IMR-90 (cell line): ENCODE measurements at regions not wholly inside any gene's neighbourhood (a gene's known extent, or its start where the extent isn't known, plus 50 kb on each side); places are given as distances from the start of the nearest gene placed in this dataset.

Source experiments
- ATAC-seq: fragments of 200-7000 bp; cut with Tn5 transposase; 2 replicates; pipeline ENCODE4 v1.9.1; 2020; ENCODE audit warnings: low read depth, mild to moderate bottlenecking, moderate library complexity
- BruUV-seq: library from RNA; stranded (reverse); fragments of 400-500 nt; replicated peaks from 2 replicates; lab custom pipeline; 2021; lab: Mats Ljungman, UMichigan
- CTCF ChIA-PET: fragments of 300-600 bp; formaldehyde crosslinking; extraction: SDS; loops from one replicate; lab custom pipeline; 2021; ENCODE audit warnings: antibody characterized with exemption; lab: Yijun Ruan, JAX
- POLR2A ChIA-PET: fragments of 300-600 bp; sonication (Branson Sonifier 250); formaldehyde crosslinking; loops from one replicate; lab custom pipeline; 2022; ENCODE audit warnings: antibody characterized with exemption; ENCODE audit not compliant: unreplicated experiment; lab: Charles Lee
- DNase-seq: peaks from one replicate; pipeline ENCODE4 v3.0.0; 2013
- H2AFZ ChIP-seq: replicated peaks from 2 replicates; pipeline ENCODE3; 2013; ENCODE audit warnings: low read length, mild to moderate bottlenecking; ENCODE audit not compliant: poor library complexity
- H2AK5ac ChIP-seq: 2 replicates; pipeline ENCODE4 v1.6.1; 2013; ENCODE audit warnings: low read depth, low read length, inconsistent platforms
- H2AK9ac ChIP-seq: replicated peaks from 2 replicates; pipeline ENCODE3; 2013; ENCODE audit warnings: mild to moderate bottlenecking, low read depth, low read length, moderate library complexity; ENCODE audit not compliant: poor library complexity
- H2BK120ac ChIP-seq: 2 replicates; pipeline ENCODE4 v1.6.1; 2013; ENCODE audit warnings: low read depth, low read length, inconsistent platforms
- H2BK15ac ChIP-seq: 3 replicates; pipeline ENCODE4 v1.6.1; 2013; ENCODE audit warnings: low read depth, low read length, inconsistent platforms
- H2BK20ac ChIP-seq: 2 replicates; pipeline ENCODE4 v1.6.1; 2013; ENCODE audit warnings: low read depth, mild to moderate bottlenecking, inconsistent platforms, low read length, moderate library complexity
- H2BK5ac ChIP-seq: 2 replicates; pipeline ENCODE4 v1.6.1; 2013; ENCODE audit warnings: mild to moderate bottlenecking, low read depth, low read length, inconsistent platforms; ENCODE audit not compliant: poor library complexity, severe bottlenecking
- H3K14ac ChIP-seq: replicated peaks from 2 replicates; pipeline ENCODE4 v1.6.1; 2013; ENCODE audit warnings: low read depth, low read length, inconsistent platforms
- H3K18ac ChIP-seq: 2 replicates; pipeline ENCODE4 v1.6.1; 2013; ENCODE audit warnings: low read depth, low read length, control low read depth
- H3K23ac ChIP-seq: 2 replicates; pipeline ENCODE4 v1.6.1; 2013; ENCODE audit warnings: low read depth, low read length, inconsistent platforms
- H3K27ac ChIP-seq: 2 replicates; pipeline ENCODE4 v1.5.1; 2013; ENCODE audit warnings: mild to moderate bottlenecking, control low read depth, low read length; ENCODE audit not compliant: insufficient read depth
- H3K27me3 ChIP-seq: 2 replicates; pipeline ENCODE4 v1.6.1; 2013; ENCODE audit warnings: low read length; ENCODE audit not compliant: control insufficient read depth, insufficient read depth
- H3K36me3 ChIP-seq: 2 replicates; pipeline ENCODE4 v1.6.1; 2013; ENCODE audit warnings: low read length, mixed read lengths; ENCODE audit not compliant: control insufficient read depth, insufficient read depth
- H3K4ac ChIP-seq: 2 replicates; pipeline ENCODE4 v1.6.1; 2013; ENCODE audit warnings: low read depth, low read length, inconsistent platforms
- H3K4me1 ChIP-seq: 2 replicates; pipeline ENCODE4 v1.6.1; 2013; ENCODE audit warnings: low read length, mixed read lengths; ENCODE audit not compliant: control insufficient read depth, insufficient read depth
- H3K4me2 ChIP-seq: 2 replicates; pipeline ENCODE4 v1.6.1; 2013; ENCODE audit warnings: low read depth, mild to moderate bottlenecking, control low read depth, low read length, moderate library complexity
- H3K4me3 ChIP-seq: 2 replicates; pipeline ENCODE4 v1.5.1; 2013; ENCODE audit warnings: low read depth, mild to moderate bottlenecking, control low read depth, low read length, moderate library complexity; ENCODE audit not compliant: insufficient read depth
- H3K56ac ChIP-seq: 2 replicates; pipeline ENCODE4 v1.6.1; 2013; ENCODE audit warnings: low read length, inconsistent platforms; ENCODE audit not compliant: insufficient read depth; ENCODE audit errors: extremely low read depth
- H3K79me1 ChIP-seq, 2 experiments: 2 replicates each; pipeline ENCODE4 v1.6.1; 2013; ENCODE audit warnings: low read length in 2 of 2, inconsistent platforms in 1 of 2, low read depth in 1 of 2
- H3K9ac ChIP-seq: 2 replicates; pipeline ENCODE4 v1.6.1; 2013; ENCODE audit warnings: low read depth, low read length, control low read depth
- H3K9me1 ChIP-seq: 2 replicates; pipeline ENCODE4 v1.6.1; 2013; ENCODE audit warnings: low read length, inconsistent platforms; ENCODE audit not compliant: insufficient read depth
- H3K9me3 ChIP-seq: 2 replicates; pipeline ENCODE4 v1.6.1; 2013; ENCODE audit warnings: low read length; ENCODE audit not compliant: control insufficient read depth, insufficient read depth
- H4K20me1 ChIP-seq: 2 replicates; pipeline ENCODE4 v1.6.1; 2013; ENCODE audit warnings: low read length, inconsistent platforms; ENCODE audit not compliant: insufficient read depth
- H4K5ac ChIP-seq: 2 replicates; pipeline ENCODE4 v1.6.1; 2013; ENCODE audit warnings: mild to moderate bottlenecking, low read depth, low read length, control low read depth
- H4K8ac ChIP-seq, 2 experiments: 2 replicates each; pipeline ENCODE4 v1.6.1; 2013; ENCODE audit warnings: low read depth in 2 of 2, low read length in 2 of 2, control low read depth in 1 of 2, inconsistent platforms in 1 of 2
- H4K91ac ChIP-seq: 2 replicates; pipeline ENCODE4 v1.6.1; 2013; ENCODE audit warnings: low read depth, low read length, inconsistent platforms; ENCODE audit not compliant: insufficient read depth
- CEBPB ChIP-seq: IDR thresholded peaks from 2 replicates; pipeline ENCODE4 v1.6.1; 2012; ENCODE audit warnings: low read depth, low read length, improper control_type of control experiment
- RAD21 ChIP-seq: IDR thresholded peaks from 2 replicates; pipeline ENCODE4 v1.6.1; 2012; ENCODE audit warnings: low read length, improper control_type of control experiment
- SMC3 ChIP-seq: fragments of 150-350 bp; IDR thresholded peaks from 2 replicates; pipeline ENCODE4 v1.6.1; 2016; ENCODE audit warnings: low read depth, mild to moderate bottlenecking, antibody characterized with exemption, low read length, moderate library complexity
- WGBS, 2 experiments: methylation state at CpG; one replicate each; pipeline versions ENCODE4 v1.1.5 to v1.1.7; 2013; ENCODE audit warnings: missing lambda C conversion rate in 2 of 2; ENCODE audit not compliant: insufficient read length in 1 of 2; ENCODE audit errors: extremely low coverage in 2 of 2; 5-methylcytosine and 5-hydroxymethylcytosine counted together
- dilution Hi-C: fragments of 300-500 bp; cut with HindIII; formaldehyde crosslinking; loops from one replicate; pipeline ENCODE4 v1.14.3; 2018; ENCODE audit warnings: low sequenced_read_pairs; ENCODE audit not compliant: unreplicated experiment
- in situ Hi-C: fragments of 300-500 bp; cut with MboI; formaldehyde crosslinking; loops from 3 replicates; pipeline ENCODE4 v1.14.3; 2019; ENCODE audit warnings: low sequenced_read_pairs, inconsistent platforms, mixed read lengths
- intact Hi-C: fragments of 100-400 bp; cut with micrococcal nuclease; formaldehyde crosslinking; loops from 2 replicates; pipeline ENCODE4 v1.10.0; 2022
- TF ChIP-seq, protein P1 (sequence below): fragments of 150-350 bp; IDR thresholded peaks from 2 replicates; pipeline ENCODE4 v1.6.1; 2016; ENCODE audit warnings: low read depth, mild to moderate bottlenecking, low read length, moderate library complexity, borderline replicate concordance

DNA sequence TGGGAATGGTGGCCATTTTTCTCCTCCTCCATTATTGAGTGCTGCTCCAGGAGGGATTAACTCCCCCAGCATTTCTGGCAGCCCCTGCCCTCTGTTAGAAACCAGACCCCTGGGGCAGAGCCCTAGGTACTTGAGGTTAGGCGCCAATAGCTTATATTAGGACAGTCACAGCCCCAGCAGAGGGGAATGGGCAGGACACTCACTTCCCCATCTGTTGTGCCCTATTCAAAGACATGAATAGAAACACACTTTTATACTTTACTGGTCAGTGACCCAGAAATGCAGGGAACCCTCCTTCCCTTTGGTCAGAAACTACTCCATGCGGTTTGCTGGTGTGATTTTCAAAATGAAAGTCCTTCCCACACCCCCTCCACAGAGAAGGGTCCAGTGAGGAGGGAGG is 267.7 kb downstream of the PTBP2 start:
- Histone ChIP-seq H2BK120ac (no peak overlapping the region), H3K9me3 (no peaks in the 10 kb centered on the region), H2BK5ac (no peak overlapping the region), H3K56ac (no peak overlapping the region), H2BK15ac (no peak overlapping the region), H3K23ac (no peak overlapping the region; the same call in 1 of the 2 replicates), H3K4me1 (peaks cover 6% of the 10 kb centered on the region; the same call in 1 of the 2 replicates), H4K5ac (no peak overlapping the region), H3K9ac (no peak overlapping the region), H2AFZ (peak overlapping the region; percentile 17), H2AK5ac (no peak overlapping the region), H3K27ac (no peak overlapping the region), H4K91ac (no peak overlapping the region), H3K79me1 (no peaks in the 10 kb centered on the region), H3K4me3 (no peak overlapping the region), H2BK20ac (no peak overlapping the region), H3K27me3 (no peaks in the 10 kb centered on the region), H3K36me3 (no peaks in the 10 kb centered on the region), H3K4me2 (no peak overlapping the region), H3K9me1 (no peaks in the 10 kb centered on the region), H3K4ac (no peak overlapping the region), H4K20me1 (no peaks in the 10 kb centered on the region), H3K14ac (no peak overlapping the region), H4K8ac (no peak overlapping the region), H3K18ac (no peak overlapping the region), H2AK9ac (no peak overlapping the region)
- ATAC-seq (no peak), DNase-seq (no peak)
- TF ChIP-seq RAD21 = no peak
- no peak for TF ChIP-seq SMC3
- no peak for TF ChIP-seq CEBPB
- TF ChIP-seq, protein P1, sequence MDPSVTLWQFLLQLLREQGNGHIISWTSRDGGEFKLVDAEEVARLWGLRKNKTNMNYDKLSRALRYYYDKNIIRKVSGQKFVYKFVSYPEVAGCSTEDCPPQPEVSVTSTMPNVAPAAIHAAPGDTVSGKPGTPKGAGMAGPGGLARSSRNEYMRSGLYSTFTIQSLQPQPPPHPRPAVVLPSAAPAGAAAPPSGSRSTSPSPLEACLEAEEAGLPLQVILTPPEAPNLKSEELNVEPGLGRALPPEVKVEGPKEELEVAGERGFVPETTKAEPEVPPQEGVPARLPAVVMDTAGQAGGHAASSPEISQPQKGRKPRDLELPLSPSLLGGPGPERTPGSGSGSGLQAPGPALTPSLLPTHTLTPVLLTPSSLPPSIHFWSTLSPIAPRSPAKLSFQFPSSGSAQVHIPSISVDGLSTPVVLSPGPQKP = no peak
- CTCF ChIA-PET = no interaction called here
- WGBS, 2 experiments = no CpG with 5 or more reads among the region's 2 CpGs
- no TSS peak for BruUV-seq
- dilution Hi-C loops (no loop called here), in situ Hi-C loops (no loop called here), intact Hi-C loops (no loop called here)
- POLR2A ChIA-PET = no interaction called here
